CD4-positive, alpha-beta T cell (primary cell): ENCODE measurements at regions not wholly inside any gene's neighbourhood (a gene's known extent, or its start where the extent isn't known, plus 50 kb on each side); places are given as distances from the start of the nearest gene placed in this dataset.

Experiments
- ATAC-seq: fragments of 200-7000 bp; cut with Tn5 transposase; one replicate; pipeline ENCODE4 v1.10.0; 2022; ENCODE audit warnings: mild to moderate bottlenecking; ENCODE audit not compliant: poor library complexity
- CTCF ChIA-PET: fragments of 350-600 bp; sonication (Branson Sonifier 250); formaldehyde crosslinking; loops from one replicate; lab custom pipeline; 2021; ENCODE audit warnings: antibody characterized with exemption, inconsistent platforms; lab: Charles Lee
- POLR2A ChIA-PET: fragments of 350-600 bp; sonication (Branson Sonifier 250); formaldehyde crosslinking; loops from one replicate; lab custom pipeline; 2021; ENCODE audit warnings: antibody characterized with exemption, inconsistent platforms; lab: Charles Lee
- DNase-seq, 14 experiments: peaks; one replicate each; pipeline ENCODE4 v3.0.0-alpha.2; 2013 to 2020; ENCODE audit warnings: mixed read lengths in 2 of 14
- H3K27ac ChIP-seq, 2 donors: one replicate each; pipeline versions ENCODE4 v1.5.1 to v1.7.0; 2013; ENCODE audit warnings: low read length in 2 of 2, low read depth in 1 of 2, mild to moderate bottlenecking in 1 of 2
- H3K27me3 ChIP-seq, 2 experiments: 1 replicate in 1 of 2; 2 replicates in 1 of 2; pipeline versions ENCODE4 v1.6.1 to v1.7.0; 2013; ENCODE audit warnings: low read length in 2 of 2, control low read depth in 1 of 2, mild to moderate bottlenecking in 1 of 2, moderate library complexity in 1 of 2; ENCODE audit not compliant: insufficient read depth in 2 of 2, control insufficient read depth in 1 of 2
- H3K36me3 ChIP-seq: one replicate; pipeline ENCODE4 v1.6.1; 2013; ENCODE audit warnings: low read length, control low read depth; ENCODE audit not compliant: insufficient read depth
- H3K4me1 ChIP-seq: one replicate; pipeline ENCODE4 v1.6.1; 2013; ENCODE audit warnings: low read length, control low read depth; ENCODE audit not compliant: insufficient read depth
- H3K4me3 ChIP-seq: one replicate; pipeline ENCODE4 v1.5.1; 2013; ENCODE audit warnings: mild to moderate bottlenecking, low read length, moderate library complexity
- H3K9me3 ChIP-seq, 2 experiments: 1 replicate in 1 of 2; 2 replicates in 1 of 2; pipeline versions ENCODE4 v1.6.1 to v1.7.0; 2013; ENCODE audit warnings: low read length in 2 of 2, mild to moderate bottlenecking in 2 of 2, control low read depth in 1 of 2, moderate library complexity in 1 of 2; ENCODE audit not compliant: control insufficient read depth in 1 of 2, insufficient read depth in 1 of 2
- H3K27ac Mint-ChIP-seq: one replicate; pipeline ENCODE4 v1.8.0; 2020; ENCODE audit warnings: mixed read lengths
- H3K27me3 Mint-ChIP-seq: one replicate; pipeline ENCODE4 v1.8.0; 2021; ENCODE audit warnings: mixed read lengths
- H3K36me3 Mint-ChIP-seq: one replicate; pipeline ENCODE4 v1.8.0; 2021; ENCODE audit warnings: low read depth, mixed read lengths
- H3K4me1 Mint-ChIP-seq: one replicate; pipeline ENCODE4 v1.8.0; 2021; ENCODE audit warnings: low read depth, mixed read lengths
- H3K4me3 Mint-ChIP-seq: one replicate; pipeline ENCODE4 v1.8.0; 2020; ENCODE audit warnings: mild to moderate bottlenecking, mixed read lengths
- H3K9me3 Mint-ChIP-seq: one replicate; pipeline ENCODE4 v1.8.0; 2020; ENCODE audit warnings: mixed read lengths
- CTCF ChIP-seq: fragments of 200-600 bp; IDR thresholded peaks from one replicate; pipeline ENCODE4 v1.8.0; 2022; ENCODE audit warnings: antibody characterized with exemption, mild to moderate bottlenecking
- intact Hi-C, 2 experiments: fragments of 100-400 bp; cut with DNase I in 1 of 2; cut with micrococcal nuclease in 1 of 2; formaldehyde crosslinking; loops; one replicate each; pipeline versions ENCODE4 v1.15.1 to v1.9.0; 2023 to 2025; cut with DNase I, micrococcal nuclease

GRCh38 chrX:6449946-6450345 lies 85.0 kb downstream of the VCX3A start:
- no peak for ATAC-seq
- H3K36me3 Mint-ChIP-seq, result no peaks in the 10 kb centered on the region
- no peak overlapping the region for H3K27ac Mint-ChIP-seq
- POLR2A ChIA-PET, result no interaction called here
- no peaks in the 10 kb centered on the region for H3K36me3 ChIP-seq
- no peaks in the 10 kb centered on the region for H3K27me3 Mint-ChIP-seq
- H3K27ac ChIP-seq, result no peak overlapping the region
- no peak overlapping the region for H3K4me3 ChIP-seq
- no peaks in the 10 kb centered on the region for H3K4me1 Mint-ChIP-seq
- H3K9me3 ChIP-seq, result no peaks in the 10 kb centered on the region
- no peaks in the 10 kb centered on the region for H3K27me3 ChIP-seq
- CTCF ChIA-PET, result no interaction called here
- intact Hi-C loops, result no loop called here
- no peak for DNase-seq
- H3K4me1 ChIP-seq, result no peaks in the 10 kb centered on the region
- TF ChIP-seq CTCF, result no peak
- H3K9me3 Mint-ChIP-seq, result no peaks in the 10 kb centered on the region
- no peak overlapping the region for H3K4me3 Mint-ChIP-seq

- Histone ChIP-seq H3K36me3 (no peaks in the 10 kb centered on the region), H3K9me3 (no peaks in the 10 kb centered on the region), H3K27ac (no peak overlapping the region), H3K27me3 (no peaks in the 10 kb centered on the region), H3K4me1 (no peaks in the 10 kb centered on the region), H3K4me3 (no peak overlapping the region)
- TF ChIP-seq CTCF, result no peak
- H3K36me3 Mint-ChIP-seq, result no peaks in the 10 kb centered on the region
- DNase-seq (no peak), ATAC-seq (no peak)
- CTCF ChIA-PET, result no interaction called here
- intact Hi-C loops, result no loop called here
- no peaks in the 10 kb centered on the region for H3K4me1 Mint-ChIP-seq
- POLR2A ChIA-PET, result no interaction called here
- H3K4me3 Mint-ChIP-seq, result no peak overlapping the region
- H3K9me3 Mint-ChIP-seq, result no peaks in the 10 kb centered on the region
- H3K27me3 Mint-ChIP-seq, result no peaks in the 10 kb centered on the region
- H3K27ac Mint-ChIP-seq, result no peak overlapping the region
These were observed 86.9 kb downstream of the VCX3A start for GRCh38 chrX:6448003-6448402.

- Histone ChIP-seq H3K27me3 (no peaks in the 10 kb centered on the region), H3K36me3 (no peaks in the 10 kb centered on the region), H3K4me3 (no peak overlapping the region), H3K27ac (no peak overlapping the region), H3K4me1 (no peaks in the 10 kb centered on the region), H3K9me3 (no peaks in the 10 kb centered on the region)
- DNase-seq (no peak), ATAC-seq (no peak)
- CTCF ChIA-PET, result no interaction called here
- Mint-ChIP-seq H3K36me3 (no peaks in the 10 kb centered on the region), H3K4me3 (no peak overlapping the region), H3K27ac (no peak overlapping the region), H3K9me3 (no peaks in the 10 kb centered on the region), H3K4me1 (no peaks in the 10 kb centered on the region), H3K27me3 (no peaks in the 10 kb centered on the region)
- intact Hi-C loops, result no loop called here
- TF ChIP-seq CTCF, result no peak
- POLR2A ChIA-PET, result no interaction called here
These were observed 88.3 kb downstream of the VCX3A start for GRCh38 chrX:6446582-6446981.
